Skeletal muscle cell (primary cell): ENCODE measurements at regions not wholly inside any gene's neighbourhood (a gene's known extent, or its start where the extent isn't known, plus 50 kb on each side); places are given as distances from the start of the nearest gene placed in this dataset.
"Not testable (repeated sequence)": the region's sequence is repeated elsewhere in the genome, so short reads cannot be mapped to it uniquely, and the experiment has no call there.

Experiments used
- DNase-seq: peaks from one replicate; pipeline ENCODE4 v3.0.0-alpha.2; 2010; ENCODE audit warnings: low read depth
- H3K4me3 ChIP-seq: 2 replicates; pipeline ENCODE4 v1.5.1; 2011; ENCODE audit warnings: low read depth, mild to moderate bottlenecking, control low read depth, low read length, moderate library complexity

- no peak overlapping the region for H3K4me3 ChIP-seq
- no peak for DNase-seq
Observed at GRCh38 chr5:144703776-144704175, 533.1 kb downstream of the KCTD16 start.

- no peak overlapping the region for H3K4me3 ChIP-seq
- DNase-seq = no peak
Observed at GRCh38 chr5:144698484-144698883, 527.8 kb downstream of the KCTD16 start.

- H3K4me3 ChIP-seq = no peak overlapping the region
- DNase-seq = peak; percentile 92
Observed at GRCh38 chr5:144697847-144698262, 527.2 kb downstream of the KCTD16 start.

- DNase-seq = no peak
- no peak overlapping the region for H3K4me3 ChIP-seq
Observed at GRCh38 chr5:144691936-144692335, 521.3 kb downstream of the KCTD16 start.

GRCh38 chr5:144684899-144685298, 514.2 kb downstream of the KCTD16 start:
- no peak overlapping the region for H3K4me3 ChIP-seq
- no peak for DNase-seq

GRCh38 chr5:144680711-144681110, 510.0 kb downstream of the KCTD16 start:
- no peak for DNase-seq
- H3K4me3 ChIP-seq = no peak overlapping the region

GRCh38 chr5:144671066-144671465, 500.4 kb downstream of the KCTD16 start:
- DNase-seq = no peak
- no peak overlapping the region for H3K4me3 ChIP-seq

- DNase-seq = no peak
Observed at GRCh38 chr5:144659634-144660227, 489.1 kb downstream of the KCTD16 start.

GRCh38 chr5:144644317-144644716, 473.6 kb downstream of the KCTD16 start:
- H3K4me3 ChIP-seq = no peak overlapping the region
- DNase-seq = no peak

More at GRCh38 chr5:144659634-144660227, 489.1 kb downstream of the KCTD16 start:
- no peak overlapping the region for H3K4me3 ChIP-seq

GRCh38 chr5:144638787-144639186, 468.1 kb downstream of the KCTD16 start:
- no peak for DNase-seq

GRCh38 chr5:144634138-144634537, 463.5 kb downstream of the KCTD16 start:
- DNase-seq = no peak
- no peak overlapping the region for H3K4me3 ChIP-seq

More at GRCh38 chr5:144638787-144639186, 468.1 kb downstream of the KCTD16 start:
- no peak overlapping the region for H3K4me3 ChIP-seq

- peak overlapping the region; percentile 20 for H3K4me3 ChIP-seq
- no peak for DNase-seq
Observed at GRCh38 chr5:144598451-144599068, 427.9 kb downstream of the KCTD16 start.

- no peak overlapping the region for H3K4me3 ChIP-seq
- no peak for DNase-seq
Observed at GRCh38 chr5:144596517-144596916, 425.8 kb downstream of the KCTD16 start.

- DNase-seq = no peak
- H3K4me3 ChIP-seq = no peak overlapping the region
Observed at GRCh38 chr5:144594919-144595318, 424.2 kb downstream of the KCTD16 start.

- H3K4me3 ChIP-seq, DNase-seq: not testable (repeated sequence)
Observed at GRCh38 chr5:144594234-144594633, 423.6 kb downstream of the KCTD16 start.

GRCh38 chr5:144585681-144586080, 415.0 kb downstream of the KCTD16 start:
- no peak for DNase-seq

GRCh38 chr5:144583541-144584449, 413.1 kb downstream of the KCTD16 start:
- H3K4me3 ChIP-seq = no peak overlapping the region
- no peak for DNase-seq

More at GRCh38 chr5:144585681-144586080, 415.0 kb downstream of the KCTD16 start:
- H3K4me3 ChIP-seq = no peak overlapping the region

GRCh38 chr5:144582066-144582465, 411.4 kb downstream of the KCTD16 start:
- no peak for DNase-seq
- no peak overlapping the region for H3K4me3 ChIP-seq

GRCh38 chr5:144581044-144581443, 410.4 kb downstream of the KCTD16 start:
- H3K4me3 ChIP-seq = no peak overlapping the region
- DNase-seq = no peak

- no peak overlapping the region for H3K4me3 ChIP-seq
- DNase-seq = no peak
Observed at GRCh38 chr5:144577676-144578075, 407.0 kb downstream of the KCTD16 start.
